Osteoblast (primary cell): ENCODE measurements at regions not wholly inside any gene's neighbourhood (a gene's known extent, or its start where the extent isn't known, plus 50 kb on each side); places are given as distances from the start of the nearest gene placed in this dataset.
A peak's percentile ranks its signal among the peaks of the same experiment; 100 is the strongest.

ENCODE experiments used
- DNase-seq: peaks from one replicate; pipeline ENCODE4 v3.0.0; 2011; ENCODE audit warnings: low spot score, mixed read lengths; ENCODE audit not compliant: insufficient read length; ENCODE audit errors: missing footprints
- H2AFZ ChIP-seq: 2 replicates; pipeline ENCODE4 v1.6.0; 2011; ENCODE audit warnings: mild to moderate bottlenecking, low read length
- H3K27ac ChIP-seq: 2 replicates; pipeline ENCODE4 v1.5.1; 2011; ENCODE audit warnings: mild to moderate bottlenecking, low read depth, low read length, moderate library complexity
- H3K27me3 ChIP-seq: 2 replicates; pipeline ENCODE4 v1.6.0; 2012; ENCODE audit warnings: mild to moderate bottlenecking, control low read depth, inconsistent platforms, low read length, moderate library complexity; ENCODE audit not compliant: insufficient read depth
- H3K36me3 ChIP-seq: 2 replicates; pipeline ENCODE4 v1.5.1; 2011; ENCODE audit warnings: mild to moderate bottlenecking, low read length, control low read depth, moderate library complexity; ENCODE audit not compliant: insufficient read depth
- H3K4me1 ChIP-seq: 2 replicates; pipeline ENCODE4 v1.5.1; 2011; ENCODE audit warnings: mild to moderate bottlenecking, low read length, control low read depth, moderate library complexity; ENCODE audit not compliant: insufficient read depth
- H3K4me2 ChIP-seq: 2 replicates; pipeline ENCODE4 v1.6.0; 2011; ENCODE audit warnings: mild to moderate bottlenecking, low read length; ENCODE audit not compliant: insufficient read depth
- H3K4me3 ChIP-seq: fragments of 200-600 bp; sonication (generic); 3 replicates; pipeline ENCODE4 v1.5.1; 2012; ENCODE audit warnings: mild to moderate bottlenecking, low read length, inconsistent platforms; ENCODE audit not compliant: insufficient read depth
- H3K79me2 ChIP-seq: 2 replicates; pipeline ENCODE4 v1.6.0; 2012; ENCODE audit warnings: mild to moderate bottlenecking, low read length, control low read depth, inconsistent platforms; ENCODE audit not compliant: insufficient read depth
- H3K9me3 ChIP-seq: 2 replicates; pipeline ENCODE4 v1.5.1; 2011; ENCODE audit warnings: low read depth, low read length, control low read depth
- H4K20me1 ChIP-seq: 2 replicates; pipeline ENCODE4 v1.6.0; 2012; ENCODE audit warnings: mild to moderate bottlenecking, low read length, control low read depth; ENCODE audit not compliant: insufficient read depth
- TF ChIP-seq, protein P1 (sequence below): IDR thresholded peaks from 2 replicates; pipeline ENCODE4 v1.5.1; 2011; ENCODE audit warnings: mild to moderate bottlenecking, low read depth, low read length, moderate library complexity; ENCODE audit errors: extremely low read depth

DNA sequence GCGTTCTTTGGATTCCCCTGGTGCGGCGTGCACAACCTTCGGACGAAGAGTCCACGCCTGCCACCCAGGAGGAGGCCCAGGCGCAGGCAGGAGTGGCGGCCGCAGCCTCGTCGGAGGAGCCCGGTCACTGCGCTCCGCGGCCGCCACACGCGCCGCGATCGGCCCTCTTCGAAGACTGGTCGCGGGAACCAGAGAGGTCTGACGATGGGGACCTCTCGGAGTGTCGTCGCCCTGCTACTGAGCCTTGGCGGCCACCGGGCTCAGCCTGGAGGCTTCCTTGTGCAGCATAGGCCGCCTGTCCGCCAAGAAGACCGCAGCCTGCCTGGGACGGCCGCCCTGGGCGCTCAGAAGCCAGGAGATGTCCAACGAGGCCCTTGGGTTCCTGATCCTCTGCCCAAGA is 112.5 kb upstream of the SELENOP start:
- no peaks in the 10 kb centered on the region for H3K9me3 ChIP-seq
- DNase-seq = peak; percentile 19
- no peak overlapping the region for H3K4me2 ChIP-seq
- no peaks in the 10 kb centered on the region for H3K79me2 ChIP-seq
- H2AFZ ChIP-seq = no peak overlapping the region
- H4K20me1 ChIP-seq = no peaks in the 10 kb centered on the region
- H3K27ac ChIP-seq = no peak overlapping the region
- TF ChIP-seq, protein P1, sequence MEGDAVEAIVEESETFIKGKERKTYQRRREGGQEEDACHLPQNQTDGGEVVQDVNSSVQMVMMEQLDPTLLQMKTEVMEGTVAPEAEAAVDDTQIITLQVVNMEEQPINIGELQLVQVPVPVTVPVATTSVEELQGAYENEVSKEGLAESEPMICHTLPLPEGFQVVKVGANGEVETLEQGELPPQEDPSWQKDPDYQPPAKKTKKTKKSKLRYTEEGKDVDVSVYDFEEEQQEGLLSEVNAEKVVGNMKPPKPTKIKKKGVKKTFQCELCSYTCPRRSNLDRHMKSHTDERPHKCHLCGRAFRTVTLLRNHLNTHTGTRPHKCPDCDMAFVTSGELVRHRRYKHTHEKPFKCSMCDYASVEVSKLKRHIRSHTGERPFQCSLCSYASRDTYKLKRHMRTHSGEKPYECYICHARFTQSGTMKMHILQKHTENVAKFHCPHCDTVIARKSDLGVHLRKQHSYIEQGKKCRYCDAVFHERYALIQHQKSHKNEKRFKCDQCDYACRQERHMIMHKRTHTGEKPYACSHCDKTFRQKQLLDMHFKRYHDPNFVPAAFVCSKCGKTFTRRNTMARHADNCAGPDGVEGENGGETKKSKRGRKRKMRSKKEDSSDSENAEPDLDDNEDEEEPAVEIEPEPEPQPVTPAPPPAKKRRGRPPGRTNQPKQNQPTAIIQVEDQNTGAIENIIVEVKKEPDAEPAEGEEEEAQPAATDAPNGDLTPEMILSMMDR = no peak
- H3K4me1 ChIP-seq = no peaks in the 10 kb centered on the region
- H3K27me3 ChIP-seq = no peaks in the 10 kb centered on the region
- no peaks in the 10 kb centered on the region for H3K36me3 ChIP-seq
- H3K4me3 ChIP-seq = no peak overlapping the region

DNA sequence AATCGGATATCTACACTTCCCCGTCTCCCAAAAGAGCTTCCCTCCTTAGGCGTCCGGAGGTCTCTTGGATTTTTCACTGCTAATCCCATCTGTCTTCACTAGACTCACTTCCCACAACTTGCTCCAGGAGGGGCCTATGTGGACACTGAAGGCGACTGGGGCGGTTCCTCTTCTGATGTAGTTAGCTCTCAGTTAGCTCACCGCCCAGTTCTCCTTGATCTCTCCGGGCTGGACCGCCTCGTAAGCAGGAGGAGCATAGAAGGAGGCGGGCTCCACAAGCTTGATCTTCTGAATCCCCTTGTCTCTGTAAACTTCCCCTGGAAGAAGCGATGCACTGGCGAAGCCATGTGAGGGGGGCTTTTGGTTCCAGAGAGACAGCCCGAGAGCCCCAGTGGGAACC is 112.0 kb upstream of the SELENOP start:
- H3K27me3 ChIP-seq = no peaks in the 10 kb centered on the region
- H3K27ac ChIP-seq = no peak overlapping the region
- no peaks in the 10 kb centered on the region for H3K4me1 ChIP-seq
- H2AFZ ChIP-seq = no peak overlapping the region
- TF ChIP-seq, protein P1 = no peak
- no peaks in the 10 kb centered on the region for H4K20me1 ChIP-seq
- H3K4me2 ChIP-seq = no peak overlapping the region
- H3K4me3 ChIP-seq = no peak overlapping the region
- no peaks in the 10 kb centered on the region for H3K36me3 ChIP-seq
- no peak for DNase-seq
- H3K9me3 ChIP-seq = no peaks in the 10 kb centered on the region
- H3K79me2 ChIP-seq = no peaks in the 10 kb centered on the region

DNA sequence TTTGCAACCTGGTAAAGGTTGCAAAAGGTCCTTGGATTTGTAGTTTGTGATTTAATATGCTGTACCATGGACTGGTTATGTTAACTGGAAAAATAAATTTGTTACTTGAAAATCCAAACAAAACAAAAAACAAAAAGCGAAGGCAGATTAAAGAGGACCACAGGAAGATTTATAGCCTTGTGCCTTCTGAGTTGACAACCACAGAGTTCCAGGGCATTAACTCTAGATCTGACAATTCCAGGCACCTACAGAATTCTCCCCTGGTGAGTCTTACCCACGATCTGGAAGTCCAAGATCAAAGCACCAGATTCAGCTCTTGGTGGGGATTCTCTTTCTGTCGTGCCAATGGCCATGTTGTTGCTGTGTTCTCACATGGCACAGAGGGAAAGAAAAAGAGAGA is 107.9 kb upstream of the SELENOP start:
- no peak overlapping the region for H3K27ac ChIP-seq
- no peak overlapping the region for H3K4me2 ChIP-seq
- H3K4me3 ChIP-seq = no peak overlapping the region
- H3K36me3 ChIP-seq = no peaks in the 10 kb centered on the region
- DNase-seq = peak; percentile 31
- H4K20me1 ChIP-seq = no peaks in the 10 kb centered on the region
- H3K27me3 ChIP-seq = no peaks in the 10 kb centered on the region
- H3K79me2 ChIP-seq = no peaks in the 10 kb centered on the region
- no peak overlapping the region for H2AFZ ChIP-seq
- no peaks in the 10 kb centered on the region for H3K9me3 ChIP-seq
- TF ChIP-seq, protein P1 = no peak
- no peaks in the 10 kb centered on the region for H3K4me1 ChIP-seq

- TF ChIP-seq, protein P1 = no peak
- DNase-seq = no peak
- no peaks in the 10 kb centered on the region for H3K36me3 ChIP-seq
- no peak overlapping the region for H3K4me2 ChIP-seq
- H3K79me2 ChIP-seq = no peaks in the 10 kb centered on the region
- H3K4me1 ChIP-seq = no peaks in the 10 kb centered on the region
- H3K27me3 ChIP-seq = no peaks in the 10 kb centered on the region
- H4K20me1 ChIP-seq = no peaks in the 10 kb centered on the region
- no peak overlapping the region for H3K27ac ChIP-seq
- no peaks in the 10 kb centered on the region for H3K9me3 ChIP-seq
- H3K4me3 ChIP-seq = no peak overlapping the region
- no peak overlapping the region for H2AFZ ChIP-seq
Measured at GRCh38 chr5:42915306-42915866, 103.7 kb upstream of the SELENOP start.
